ENCODE measurements at regions not wholly inside any gene's neighbourhood (a gene's known extent, or its start where the extent isn't known, plus 50 kb on each side); places are given as distances from the start of the nearest gene placed in this dataset.

- TF ChIP-seq POLR2A (IDR thresholded peaks at IDR 0.05; ENCODE audit: low read depth, low read length) (no peak), POLR2AphosphoS5 (IDR thresholded peaks at IDR 0.05; ENCODE audit: low read depth, low read length) (no peak), TAF1 (IDR thresholded peaks at IDR 0.05; ENCODE audit: borderline replicate concordance, low read depth, low read length) (no peak)
Measured at GRCh38 chr10:8332730-8333111, 278.2 kb downstream of the GATA3 start.
